T-helper 2 cell treated with Interferon-gamma antibody and Interleukin-4, amounts not matched to agents 5 μg/mL and 100 μg/mL, for 36 hours (primary cell): ENCODE measurements at regions not wholly inside any gene's neighbourhood (a gene's known extent, or its start where the extent isn't known, plus 50 kb on each side); places are given as distances from the start of the nearest gene placed in this dataset.

Source experiments
- DNase-seq: peaks from one replicate; pipeline ENCODE4 v3.0.0; 2021; ENCODE audit warnings: low spot score
- H3K27ac Mint-ChIP-seq: one replicate; pipeline ENCODE4 v1.8.0; 2021; ENCODE audit warnings: mild to moderate bottlenecking, mixed read lengths
- H3K27me3 Mint-ChIP-seq: one replicate; pipeline ENCODE4 v1.8.0; 2021; ENCODE audit warnings: low read depth, mixed read lengths
- H3K36me3 Mint-ChIP-seq: one replicate; pipeline ENCODE4 v1.8.0; 2021; ENCODE audit warnings: low read depth, mixed read lengths
- H3K4me1 Mint-ChIP-seq: one replicate; pipeline ENCODE4 v1.8.0; 2021; ENCODE audit warnings: low read depth, mixed read lengths
- H3K4me3 Mint-ChIP-seq: one replicate; pipeline ENCODE4 v1.8.0; 2022; ENCODE audit warnings: mild to moderate bottlenecking, moderate library complexity, mixed read lengths
- H3K9me3 Mint-ChIP-seq: one replicate; pipeline ENCODE4 v1.8.0; 2021; ENCODE audit warnings: mixed read lengths

- H3K36me3 Mint-ChIP-seq = no peaks in the 10 kb centered on the region
- DNase-seq = no peak
Observed at GRCh38 chr3:197378985-197379718, 80.7 kb upstream of the DLG1 start.

GRCh38 chr3:197376735-197377555, 78.5 kb upstream of the DLG1 start:
- DNase-seq = no peak
- no peaks in the 10 kb centered on the region for H3K9me3 Mint-ChIP-seq
- H3K27ac Mint-ChIP-seq = no peak overlapping the region
- no peaks in the 10 kb centered on the region for H3K36me3 Mint-ChIP-seq
- no peak overlapping the region for H3K4me3 Mint-ChIP-seq
- H3K27me3 Mint-ChIP-seq = peaks cover 12% of the 10 kb centered on the region
- H3K4me1 Mint-ChIP-seq = no peaks in the 10 kb centered on the region

More at GRCh38 chr3:197378985-197379718, 80.7 kb upstream of the DLG1 start:
- H3K27ac Mint-ChIP-seq = no peak overlapping the region
- no peaks in the 10 kb centered on the region for H3K4me1 Mint-ChIP-seq
- H3K4me3 Mint-ChIP-seq = no peak overlapping the region
- H3K27me3 Mint-ChIP-seq = peaks cover 5% of the 10 kb centered on the region
- no peaks in the 10 kb centered on the region for H3K9me3 Mint-ChIP-seq

GRCh38 chr3:197376020-197376419, 77.6 kb upstream of the DLG1 start:
- no peak for DNase-seq

GRCh38 chr3:197375001-197375441, 76.6 kb upstream of the DLG1 start:
- no peak overlapping the region for H3K4me3 Mint-ChIP-seq
- peaks cover 12% of the 10 kb centered on the region for H3K27me3 Mint-ChIP-seq
- DNase-seq = no peak
- no peak overlapping the region for H3K27ac Mint-ChIP-seq
- H3K9me3 Mint-ChIP-seq = no peaks in the 10 kb centered on the region
- no peaks in the 10 kb centered on the region for H3K4me1 Mint-ChIP-seq
- H3K36me3 Mint-ChIP-seq = no peaks in the 10 kb centered on the region

More at GRCh38 chr3:197376020-197376419, 77.6 kb upstream of the DLG1 start:
- peaks cover 12% of the 10 kb centered on the region for H3K27me3 Mint-ChIP-seq
- H3K27ac Mint-ChIP-seq = no peak overlapping the region
- no peak overlapping the region for H3K4me3 Mint-ChIP-seq
- H3K9me3 Mint-ChIP-seq = no peaks in the 10 kb centered on the region
- H3K36me3 Mint-ChIP-seq = no peaks in the 10 kb centered on the region
- no peaks in the 10 kb centered on the region for H3K4me1 Mint-ChIP-seq

GRCh38 chr3:197373096-197373495, 74.7 kb upstream of the DLG1 start:
- H3K27me3 Mint-ChIP-seq = peaks cover 16% of the 10 kb centered on the region
- no peak for DNase-seq
- no peaks in the 10 kb centered on the region for H3K36me3 Mint-ChIP-seq
- no peaks in the 10 kb centered on the region for H3K9me3 Mint-ChIP-seq
- H3K4me1 Mint-ChIP-seq = no peaks in the 10 kb centered on the region
- no peak overlapping the region for H3K27ac Mint-ChIP-seq
- H3K4me3 Mint-ChIP-seq = no peak overlapping the region

GRCh38 chr3:197372047-197372661, 73.7 kb upstream of the DLG1 start:
- no peak for DNase-seq
- Mint-ChIP-seq H3K27ac (no peak overlapping the region), H3K36me3 (no peaks in the 10 kb centered on the region)

GRCh38 chr3:197371591-197372046, 73.2 kb upstream of the DLG1 start:
- no peaks in the 10 kb centered on the region for H3K4me1 Mint-ChIP-seq
- DNase-seq = no peak
- H3K27ac Mint-ChIP-seq = no peak overlapping the region
- no peaks in the 10 kb centered on the region for H3K9me3 Mint-ChIP-seq
- peaks cover 16% of the 10 kb centered on the region for H3K27me3 Mint-ChIP-seq
- no peak overlapping the region for H3K4me3 Mint-ChIP-seq
- H3K36me3 Mint-ChIP-seq = no peaks in the 10 kb centered on the region

More at GRCh38 chr3:197372047-197372661, 73.7 kb upstream of the DLG1 start:
- Mint-ChIP-seq H3K9me3 (no peaks in the 10 kb centered on the region), H3K4me1 (no peaks in the 10 kb centered on the region), H3K4me3 (no peak overlapping the region), H3K27me3 (peaks cover 16% of the 10 kb centered on the region)

- no peaks in the 10 kb centered on the region for H3K36me3 Mint-ChIP-seq
- peaks cover 15% of the 10 kb centered on the region for H3K27me3 Mint-ChIP-seq
- DNase-seq = no peak
- no peak overlapping the region for H3K27ac Mint-ChIP-seq
- no peaks in the 10 kb centered on the region for H3K4me1 Mint-ChIP-seq
- H3K4me3 Mint-ChIP-seq = no peak overlapping the region
- no peaks in the 10 kb centered on the region for H3K9me3 Mint-ChIP-seq
Observed at GRCh38 chr3:197369545-197369944, 71.1 kb upstream of the DLG1 start.

GRCh38 chr3:197368821-197369220, 70.4 kb upstream of the DLG1 start:
- Mint-ChIP-seq H3K36me3 (no peaks in the 10 kb centered on the region), H3K4me3 (no peak overlapping the region), H3K9me3 (no peaks in the 10 kb centered on the region), H3K27me3 (peaks cover 18% of the 10 kb centered on the region), H3K4me1 (no peaks in the 10 kb centered on the region), H3K27ac (no peak overlapping the region)
- no peak for DNase-seq

- no peak for DNase-seq
- Mint-ChIP-seq H3K9me3 (no peaks in the 10 kb centered on the region), H3K36me3 (no peaks in the 10 kb centered on the region), H3K27ac (no peak overlapping the region), H3K27me3 (peaks cover 18% of the 10 kb centered on the region), H3K4me3 (no peak overlapping the region), H3K4me1 (no peaks in the 10 kb centered on the region)
Observed at GRCh38 chr3:197368330-197368729, 69.9 kb upstream of the DLG1 start.

- H3K27me3 Mint-ChIP-seq = peaks cover 13% of the 10 kb centered on the region
- no peaks in the 10 kb centered on the region for H3K9me3 Mint-ChIP-seq
- H3K4me3 Mint-ChIP-seq = no peak overlapping the region
- no peaks in the 10 kb centered on the region for H3K36me3 Mint-ChIP-seq
- H3K4me1 Mint-ChIP-seq = no peaks in the 10 kb centered on the region
- no peak for DNase-seq
- H3K27ac Mint-ChIP-seq = no peak overlapping the region
Observed at GRCh38 chr3:197367081-197367780, 68.8 kb upstream of the DLG1 start.

GRCh38 chr3:197366301-197367044, 68.1 kb upstream of the DLG1 start:
- Mint-ChIP-seq H3K4me1 (no peaks in the 10 kb centered on the region), H3K4me3 (no peak overlapping the region), H3K36me3 (no peaks in the 10 kb centered on the region), H3K9me3 (peaks cover under 1% of the 10 kb centered on the region), H3K27ac (no peak overlapping the region), H3K27me3 (peaks cover 10% of the 10 kb centered on the region)
- no peak for DNase-seq

- no peaks in the 10 kb centered on the region for H3K36me3 Mint-ChIP-seq
- H3K9me3 Mint-ChIP-seq = peaks cover 7% of the 10 kb centered on the region
- no peak for DNase-seq
- no peak overlapping the region for H3K4me3 Mint-ChIP-seq
- no peaks in the 10 kb centered on the region for H3K4me1 Mint-ChIP-seq
- no peak overlapping the region for H3K27ac Mint-ChIP-seq
- H3K27me3 Mint-ChIP-seq = peaks cover 10% of the 10 kb centered on the region
Observed at GRCh38 chr3:197365586-197365985, 67.2 kb upstream of the DLG1 start.
